Suprapubic skin (tissue), 3 donors: ENCODE measurements at regions not wholly inside any gene's neighbourhood (a gene's known extent, or its start where the extent isn't known, plus 50 kb on each side); places are given as distances from the start of the nearest gene placed in this dataset.

Source experiments
- POLR2A ChIP-seq, 2 donors: fragments of 450-650 bp; IDR thresholded peaks; one replicate each; pipeline ENCODE4 v1.6.1; 2017; ENCODE audit warnings: antibody characterized with exemption in 2 of 2, mild to moderate bottlenecking in 2 of 2, moderate library complexity in 2 of 2
- TF ChIP-seq, protein P1 (sequence below), 2 donors: fragments of 200-600 bp in 1 of 2; fragments of 450-650 bp in 1 of 2; sonication (generic) in 1 of 2; IDR thresholded peaks; one replicate each; pipeline ENCODE4 v1.5.1; 2016 to 2019; ENCODE audit warnings: antibody characterized with exemption in 2 of 2, mild to moderate bottlenecking in 1 of 2, moderate library complexity in 1 of 2

DNA sequence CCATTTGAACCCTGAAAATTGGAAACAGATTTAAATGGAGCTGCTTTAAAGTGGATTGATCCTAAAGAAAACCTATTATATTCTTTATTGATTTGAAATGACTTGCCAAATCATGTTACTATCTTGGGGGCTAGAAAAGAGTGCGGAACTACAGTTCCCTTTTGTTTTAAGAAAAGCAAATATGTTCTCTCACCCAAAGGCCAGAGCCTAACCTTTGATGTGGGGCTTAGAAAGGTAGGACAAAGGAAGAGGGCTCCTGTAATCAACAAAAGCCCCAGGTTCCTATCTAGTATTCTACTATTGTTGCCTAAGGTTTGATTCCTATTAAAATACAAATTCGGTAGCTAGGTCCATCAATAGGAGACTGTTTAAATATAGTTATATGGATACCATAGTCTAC lies 100.8 kb upstream of the BEND6 start:
- TF ChIP-seq, protein P1, sequence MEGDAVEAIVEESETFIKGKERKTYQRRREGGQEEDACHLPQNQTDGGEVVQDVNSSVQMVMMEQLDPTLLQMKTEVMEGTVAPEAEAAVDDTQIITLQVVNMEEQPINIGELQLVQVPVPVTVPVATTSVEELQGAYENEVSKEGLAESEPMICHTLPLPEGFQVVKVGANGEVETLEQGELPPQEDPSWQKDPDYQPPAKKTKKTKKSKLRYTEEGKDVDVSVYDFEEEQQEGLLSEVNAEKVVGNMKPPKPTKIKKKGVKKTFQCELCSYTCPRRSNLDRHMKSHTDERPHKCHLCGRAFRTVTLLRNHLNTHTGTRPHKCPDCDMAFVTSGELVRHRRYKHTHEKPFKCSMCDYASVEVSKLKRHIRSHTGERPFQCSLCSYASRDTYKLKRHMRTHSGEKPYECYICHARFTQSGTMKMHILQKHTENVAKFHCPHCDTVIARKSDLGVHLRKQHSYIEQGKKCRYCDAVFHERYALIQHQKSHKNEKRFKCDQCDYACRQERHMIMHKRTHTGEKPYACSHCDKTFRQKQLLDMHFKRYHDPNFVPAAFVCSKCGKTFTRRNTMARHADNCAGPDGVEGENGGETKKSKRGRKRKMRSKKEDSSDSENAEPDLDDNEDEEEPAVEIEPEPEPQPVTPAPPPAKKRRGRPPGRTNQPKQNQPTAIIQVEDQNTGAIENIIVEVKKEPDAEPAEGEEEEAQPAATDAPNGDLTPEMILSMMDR (IDR thresholded peaks at IDR 0.05) = no peak
- TF ChIP-seq POLR2A (IDR thresholded peaks at IDR 0.05) = no peak
